Neural cell (in vitro differentiated cells): ENCODE measurements at regions not wholly inside any gene's neighbourhood (a gene's known extent, or its start where the extent isn't known, plus 50 kb on each side); places are given as distances from the start of the nearest gene placed in this dataset.

ENCODE experiments used
- CTCF ChIP-seq: fragments of 450-650 bp; IDR thresholded peaks from 2 replicates; pipeline ENCODE4 v1.5.1; 2014; ENCODE audit warnings: antibody characterized with exemption, mild to moderate bottlenecking, moderate library complexity; ENCODE audit not compliant: poor library complexity, severe bottlenecking
- EP300 ChIP-seq: fragments of 450-650 bp; conservative IDR thresholded peaks from 2 replicates; pipeline ENCODE4 v1.6.1; 2014; ENCODE audit warnings: antibody characterized with exemption, mild to moderate bottlenecking, moderate library complexity; ENCODE audit not compliant: poor library complexity, severe bottlenecking
- EZH2 ChIP-seq: fragments of 200-600, 300-800 bp; shearing (Covaris generic), sonication (generic); IDR thresholded peaks from 2 replicates; pipeline ENCODE4 v1.6.1; 2014; ENCODE audit warnings: antibody characterized with exemption, low read length, borderline replicate concordance, mild to moderate bottlenecking; ENCODE audit not compliant: insufficient read depth, poor library complexity, severe bottlenecking

GRCh38 chr4:108240366-108240765 lies 71.6 kb upstream of the LEF1 start:
- TF ChIP-seq CTCF (no peak), EP300 (no peak), EZH2 (no peak)
